COLO668 (cell line): ENCODE measurements at regions not wholly inside any gene's neighbourhood (a gene's known extent, or its start where the extent isn't known, plus 50 kb on each side); places are given as distances from the start of the nearest gene placed in this dataset.
"Not testable (repeated sequence)": the region's sequence is repeated elsewhere in the genome, so short reads cannot be mapped to it uniquely, and the experiment has no call there.

ENCODE experiments used
- DNase-seq: peaks from one replicate; lab custom pipeline; 2025; ENCODE audit not compliant: unreplicated experiment; lab: John Stamatoyannopoulos, UW

- no peak for DNase-seq
Measured at GRCh38 chr20:48007351-48007750, 222.1 kb upstream of the SULF2 start.

DNA sequence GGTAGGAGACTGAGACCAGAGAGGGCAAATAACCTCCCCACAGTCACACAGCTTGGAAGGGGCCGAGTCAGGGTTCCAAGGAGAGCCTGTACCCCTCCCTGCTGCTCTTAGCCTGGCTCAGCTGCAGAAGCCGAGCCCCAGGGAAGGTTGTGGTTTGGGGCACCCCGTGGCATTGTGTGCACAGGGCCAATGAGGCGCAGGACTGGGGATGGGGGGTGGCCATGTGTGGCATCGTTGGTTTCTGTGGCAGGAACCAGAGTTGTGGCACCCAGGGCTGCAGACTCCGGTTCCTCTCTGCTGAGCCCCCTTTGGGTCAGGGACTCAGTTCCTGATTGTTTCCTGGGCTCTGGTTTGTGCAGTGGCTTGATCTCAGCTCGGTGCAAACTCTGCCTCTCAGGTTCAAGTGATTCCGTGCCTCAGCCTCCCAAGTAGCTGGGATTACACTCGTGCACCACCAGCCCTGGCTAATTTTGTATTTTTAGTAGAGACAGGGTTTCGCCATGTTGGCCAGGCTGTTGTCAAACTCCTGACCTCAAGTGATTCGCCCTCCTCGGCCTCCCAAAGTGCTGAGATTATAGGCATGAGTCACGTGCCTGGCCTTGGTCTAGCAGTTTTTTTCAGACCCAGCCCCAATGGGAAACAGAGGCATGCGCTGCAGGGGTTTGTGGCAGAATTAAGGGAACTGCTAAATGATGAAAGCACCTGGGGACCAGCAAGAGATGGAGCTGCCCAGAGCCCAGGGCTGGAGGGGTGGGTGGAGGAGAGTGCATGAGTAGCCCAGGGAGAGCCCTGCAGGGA, 221.0 kb upstream of the SULF2 start:
- DNase-seq, result no peak

GRCh38 chr20:48003021-48003420, 217.7 kb upstream of the SULF2 start:
- no peak for DNase-seq

GRCh38 chr20:48002517-48002970, 217.3 kb upstream of the SULF2 start:
- DNase-seq, result no peak

DNA sequence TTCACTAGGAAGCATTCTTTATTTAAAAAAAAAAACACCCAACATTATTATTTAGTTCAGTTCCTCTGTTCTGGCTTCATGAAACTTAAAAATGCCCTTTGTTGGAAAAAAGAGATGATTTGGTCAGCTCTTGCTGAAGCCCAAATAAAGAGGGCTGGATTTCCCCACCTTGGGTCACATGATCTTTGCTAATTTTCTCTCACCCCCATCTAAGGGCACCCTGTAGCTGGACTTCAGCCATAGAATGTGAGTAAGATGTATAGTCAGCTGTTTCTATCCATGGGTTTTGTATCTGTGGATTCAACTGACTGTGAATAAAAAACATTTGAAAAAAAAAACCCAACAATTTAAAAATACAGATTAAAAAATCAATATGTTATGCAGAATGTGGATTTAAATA, 213.9 kb upstream of the SULF2 start:
- no peak for DNase-seq

- no peak for DNase-seq
Measured at GRCh38 chr20:47998736-47999135, 213.5 kb upstream of the SULF2 start.

DNA sequence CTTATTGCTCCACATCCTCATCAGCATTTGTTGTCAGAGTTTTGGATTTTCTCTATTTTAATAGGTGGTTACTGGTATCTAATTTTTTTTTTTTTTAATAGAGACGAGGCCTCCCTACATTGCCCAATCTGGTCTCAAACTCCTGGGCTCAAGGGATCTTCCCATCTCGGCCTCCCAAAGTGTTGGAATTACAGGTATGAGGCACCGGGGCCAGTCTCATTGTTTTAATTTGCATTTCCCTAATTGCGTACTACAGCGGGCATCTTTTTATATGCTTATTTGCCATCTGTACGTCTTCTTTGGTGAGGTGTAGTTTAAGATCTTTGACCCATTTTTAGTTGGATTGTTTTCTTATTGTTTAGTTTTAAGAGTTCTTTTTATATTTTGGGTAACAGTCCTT, 210.4 kb upstream of the SULF2 start:
- DNase-seq, result no peak

GRCh38 chr20:47993817-47994216, 208.5 kb upstream of the SULF2 start:
- DNase-seq, result no peak

DNA sequence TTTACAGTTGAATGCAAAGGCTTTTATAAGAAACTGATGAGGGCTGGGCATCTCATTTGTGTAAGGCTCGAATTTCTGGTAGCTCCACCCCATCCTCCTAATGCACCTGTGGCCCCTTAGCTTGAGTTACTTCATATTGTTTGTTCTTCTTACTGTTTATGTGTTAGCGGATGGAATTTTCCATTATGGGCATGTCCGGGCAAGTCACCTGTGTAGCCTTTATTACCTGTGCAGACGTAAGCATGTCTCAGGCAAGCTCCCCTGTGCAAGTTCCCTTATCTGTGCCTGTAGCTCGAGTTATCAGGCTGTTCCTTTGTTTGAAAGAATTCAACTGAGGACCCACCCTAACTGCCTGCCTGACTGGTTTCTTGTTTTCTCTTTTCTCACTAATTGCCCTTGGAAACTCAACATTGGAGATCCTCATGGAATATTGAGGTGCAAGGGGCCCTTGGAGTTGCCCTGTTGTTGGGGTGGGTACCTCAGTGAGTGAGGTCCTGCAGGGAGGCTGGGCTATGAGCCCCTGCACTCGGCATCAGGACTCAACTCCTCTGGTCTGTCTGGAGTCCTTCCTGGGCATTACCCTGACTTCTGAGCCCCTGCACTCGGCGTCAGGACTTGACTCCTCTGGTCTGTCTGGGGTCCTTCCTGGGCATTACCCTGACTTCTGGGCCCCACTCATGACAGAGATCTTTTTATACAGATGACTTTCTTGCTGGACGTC, 207.9 kb upstream of the SULF2 start:
- DNase-seq, result no peak

GRCh38 chr20:47991875-47992488, 206.7 kb upstream of the SULF2 start:
- DNase-seq, result no peak

DNA sequence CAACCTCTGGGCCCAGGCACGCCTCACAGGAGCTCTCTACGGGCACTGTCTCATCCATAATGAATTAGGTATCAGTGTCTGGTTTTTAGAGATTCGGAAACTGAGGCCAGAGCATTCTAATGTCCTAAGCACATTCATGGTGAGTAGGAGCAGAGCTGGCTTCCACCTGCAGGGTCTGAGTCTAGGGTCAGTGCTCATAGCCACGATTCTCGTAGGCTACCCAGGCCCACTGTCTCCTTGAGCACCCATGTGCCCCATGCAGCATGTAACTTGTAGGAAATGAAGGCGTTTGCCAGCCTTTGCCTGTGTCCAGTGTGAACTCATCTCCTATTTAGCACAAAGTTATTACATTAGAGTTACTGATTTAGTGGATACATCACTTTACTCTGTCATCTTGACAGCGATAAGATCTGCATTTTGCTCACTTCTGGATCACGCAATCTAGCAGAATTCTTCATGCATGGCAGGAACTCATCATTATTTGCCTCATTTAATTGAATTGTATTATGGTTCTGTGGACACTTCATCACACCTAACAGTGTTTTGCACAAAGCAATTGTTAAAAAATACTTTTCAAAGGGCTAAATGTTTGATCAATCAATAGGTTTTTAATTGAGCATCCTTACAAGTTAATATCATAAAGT, 205.3 kb upstream of the SULF2 start:
- no peak for DNase-seq

DNA sequence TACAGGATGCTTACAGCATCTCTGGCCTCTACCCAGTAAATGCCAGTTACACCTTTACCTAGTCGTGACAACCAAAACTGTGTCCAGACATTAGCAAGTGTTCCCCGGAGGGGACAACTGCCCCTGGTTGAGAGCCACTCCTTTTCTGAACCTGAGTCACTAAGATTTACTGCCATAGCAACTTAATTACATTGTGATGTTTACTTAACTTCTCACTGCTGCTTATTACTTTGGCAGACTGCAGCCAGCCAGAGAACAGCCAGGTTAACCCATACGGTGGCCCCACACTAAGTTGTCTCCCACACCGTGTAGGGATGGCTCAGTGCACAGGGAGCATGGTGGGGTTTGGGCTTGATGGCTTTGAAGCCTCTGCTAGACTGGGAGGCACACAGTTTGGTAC, 204.7 kb upstream of the SULF2 start:
- DNase-seq, result no peak

- DNase-seq, result no peak
Measured at GRCh38 chr20:47988676-47989075, 203.4 kb upstream of the SULF2 start.

DNA sequence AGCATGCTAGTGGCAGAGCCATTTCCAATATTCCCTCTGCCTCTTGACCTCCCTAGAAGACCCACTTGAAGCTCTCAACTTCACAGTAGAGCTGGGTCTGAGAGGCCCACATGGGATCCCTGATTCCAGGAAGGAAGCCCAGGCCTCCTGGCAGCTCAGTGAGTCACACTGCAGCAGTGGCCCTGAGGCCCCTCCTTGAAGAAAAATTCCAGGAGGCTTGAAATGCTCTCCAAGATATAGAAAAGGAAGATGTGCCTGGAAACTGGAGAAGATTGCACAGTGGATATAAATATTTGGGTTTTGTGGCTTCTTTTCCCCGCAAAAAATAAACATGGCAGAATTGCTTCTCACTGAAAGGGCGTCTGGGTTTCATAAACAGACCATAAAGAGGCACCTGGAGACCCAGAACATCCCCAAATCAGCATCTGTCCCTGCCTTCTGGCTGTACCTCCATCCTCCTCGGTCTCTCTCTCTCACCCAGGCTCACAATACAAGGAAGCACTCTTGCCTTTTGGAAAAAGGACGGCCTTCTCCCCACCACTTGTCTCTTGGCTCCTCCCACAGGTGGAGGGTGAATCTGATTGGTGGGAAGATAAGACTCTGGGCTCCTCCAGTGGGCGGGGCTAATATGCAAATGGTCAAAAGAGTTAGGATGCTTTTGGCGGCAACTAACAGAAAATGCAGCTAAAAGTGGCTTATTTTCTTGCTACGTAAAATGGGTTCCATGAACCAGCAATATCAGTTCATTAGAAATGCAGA, 200.0 kb upstream of the SULF2 start:
- DNase-seq, result no peak

- DNase-seq, result no peak
Measured at GRCh38 chr20:47984437-47984836, 199.2 kb upstream of the SULF2 start.

- DNase-seq, result not testable (repeated sequence)
Measured at GRCh38 chr20:47983642-47984041, 198.4 kb upstream of the SULF2 start.

DNA sequence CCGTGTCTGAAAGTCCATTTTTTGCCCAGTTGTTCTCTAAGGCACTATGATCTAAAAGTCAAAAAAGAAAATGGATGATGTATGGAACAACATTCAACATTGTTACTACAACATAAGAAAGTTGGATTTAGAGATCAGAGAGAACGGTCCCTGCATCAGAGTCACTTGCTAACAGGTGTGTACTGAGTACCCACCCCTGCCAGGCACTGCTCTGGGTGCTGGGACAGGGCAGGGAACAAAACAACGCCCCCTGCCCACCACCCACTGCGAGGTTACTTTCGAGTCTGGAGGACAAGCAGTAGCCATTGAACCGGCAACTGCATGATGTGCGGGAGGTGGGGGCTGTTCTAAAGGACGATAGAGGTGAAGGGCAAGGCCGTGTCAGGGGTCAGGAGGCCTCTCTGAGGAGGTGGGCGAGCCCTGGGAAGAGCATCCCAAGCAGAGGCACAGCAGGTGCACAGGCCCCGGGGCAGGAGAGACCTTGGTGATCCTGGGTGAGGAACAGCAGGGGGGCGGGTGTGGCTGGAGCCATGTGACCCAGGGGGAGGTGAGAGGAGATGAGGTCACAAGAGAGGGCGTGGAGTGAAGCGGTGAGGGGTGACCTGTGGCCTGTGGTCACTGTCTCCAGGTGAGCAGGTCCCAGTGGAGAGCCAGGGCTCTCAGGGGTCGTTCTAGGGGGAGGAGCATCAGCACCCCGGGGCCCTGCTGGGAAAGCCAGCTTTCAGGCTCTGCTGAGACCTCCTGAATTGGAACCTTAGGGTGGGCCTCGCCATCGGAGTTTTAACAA, 197.5 kb upstream of the SULF2 start:
- no peak for DNase-seq

DNA sequence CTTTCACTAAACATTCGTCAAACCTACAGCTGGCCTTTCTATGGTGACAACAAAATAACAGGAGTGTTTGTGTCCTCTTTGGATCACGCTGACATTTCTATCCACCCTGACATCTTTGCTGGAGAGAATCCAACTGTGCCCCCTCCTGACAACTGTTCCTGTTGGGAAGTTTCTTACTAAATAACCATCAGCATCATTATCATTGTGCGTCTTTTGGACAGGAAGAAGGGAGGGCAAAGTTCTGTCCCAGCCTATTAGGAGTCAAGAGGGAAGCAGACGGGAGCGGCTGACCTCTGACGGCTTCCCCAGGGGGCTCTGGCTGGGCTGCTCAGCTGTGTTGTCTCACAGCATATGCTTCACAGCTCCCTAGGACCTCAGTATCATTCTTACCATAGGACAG, 195.9 kb upstream of the SULF2 start:
- no peak for DNase-seq

DNA sequence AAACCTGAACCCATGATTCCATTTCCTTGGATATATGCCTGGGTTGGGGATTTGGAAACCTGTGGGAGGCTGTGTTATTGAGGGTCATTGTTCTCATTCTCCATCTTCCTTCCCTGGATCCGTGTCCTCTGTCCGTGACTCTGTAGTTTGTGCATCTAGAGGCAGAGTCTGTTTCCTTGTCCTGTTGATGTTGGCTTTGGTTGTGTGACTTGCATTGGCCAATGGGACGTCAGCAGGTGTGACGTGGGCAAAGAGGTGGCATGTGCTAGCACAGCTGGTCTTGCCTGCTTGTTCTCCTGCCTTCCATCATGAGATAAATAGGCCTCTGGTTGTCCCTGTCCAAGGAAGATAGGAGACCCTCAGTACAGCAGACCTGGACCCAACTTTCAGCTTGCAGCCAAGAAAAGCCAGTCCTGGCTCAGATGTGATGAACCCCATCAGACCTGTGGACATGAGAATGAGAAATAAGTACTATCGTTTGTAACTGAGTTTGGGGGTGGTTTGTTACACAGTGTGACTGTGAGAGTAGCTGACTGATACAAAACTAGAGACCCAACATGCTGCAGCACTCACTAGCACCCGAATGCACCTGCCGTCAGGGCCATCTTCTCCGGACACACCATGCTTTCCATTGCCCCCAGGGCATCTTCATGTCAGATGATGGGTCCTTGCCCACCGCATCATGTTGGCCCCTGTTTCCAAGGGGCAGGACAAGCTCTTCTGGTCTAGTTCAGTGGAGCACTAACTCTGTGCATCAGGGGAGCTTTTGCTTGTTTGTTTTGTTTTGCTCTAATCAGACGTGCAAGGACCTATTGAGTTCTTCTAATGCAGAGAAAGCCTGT, 195.3 kb upstream of the SULF2 start:
- no peak for DNase-seq
